HG03108 (cell line): ENCODE measurements at regions not wholly inside any gene's neighbourhood (a gene's known extent, or its start where the extent isn't known, plus 50 kb on each side); places are given as distances from the start of the nearest gene placed in this dataset.
A peak's percentile ranks its signal among the peaks of the same experiment; 100 is the strongest.
"Not testable (repeated sequence)": the region's sequence is repeated elsewhere in the genome, so short reads cannot be mapped to it uniquely, and the experiment has no call there.

Experiments
- ATAC-seq: cut with Tn5 transposase; IDR thresholded peaks from one replicate; pipeline ENCODE4 v1.9.1; 2021; ENCODE audit warnings: moderate library complexity; ENCODE audit not compliant: unreplicated experiment

- no peak for ATAC-seq
Observed at GRCh38 chr9:15047028-15047551, 136.9 kb upstream of the FREM1 start.

GRCh38 chr9:15033316-15033715, 123.1 kb upstream of the FREM1 start:
- ATAC-seq = no peak

- ATAC-seq = no peak
Observed at GRCh38 chr9:15032860-15033259, 122.6 kb upstream of the FREM1 start.

DNA sequence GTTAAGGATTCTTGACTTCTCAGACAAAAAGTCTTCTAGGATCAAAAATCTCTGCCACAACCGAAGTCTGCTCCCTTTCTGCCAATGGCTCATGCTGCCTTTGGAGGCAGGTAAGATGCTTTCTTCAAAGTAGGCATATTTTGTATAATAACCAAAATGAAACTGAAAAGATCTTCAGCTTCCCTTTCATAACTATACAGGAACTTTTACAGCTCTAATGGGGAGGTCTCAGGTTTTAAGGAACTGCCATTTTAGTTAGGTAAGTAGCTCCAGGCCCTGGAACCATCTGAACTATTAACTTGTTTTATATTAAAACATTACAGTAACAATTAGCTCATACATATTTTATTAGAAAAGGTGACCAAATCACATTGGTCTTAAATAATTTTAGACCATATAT, 110.9 kb upstream of the FREM1 start:
- ATAC-seq = no peak

DNA sequence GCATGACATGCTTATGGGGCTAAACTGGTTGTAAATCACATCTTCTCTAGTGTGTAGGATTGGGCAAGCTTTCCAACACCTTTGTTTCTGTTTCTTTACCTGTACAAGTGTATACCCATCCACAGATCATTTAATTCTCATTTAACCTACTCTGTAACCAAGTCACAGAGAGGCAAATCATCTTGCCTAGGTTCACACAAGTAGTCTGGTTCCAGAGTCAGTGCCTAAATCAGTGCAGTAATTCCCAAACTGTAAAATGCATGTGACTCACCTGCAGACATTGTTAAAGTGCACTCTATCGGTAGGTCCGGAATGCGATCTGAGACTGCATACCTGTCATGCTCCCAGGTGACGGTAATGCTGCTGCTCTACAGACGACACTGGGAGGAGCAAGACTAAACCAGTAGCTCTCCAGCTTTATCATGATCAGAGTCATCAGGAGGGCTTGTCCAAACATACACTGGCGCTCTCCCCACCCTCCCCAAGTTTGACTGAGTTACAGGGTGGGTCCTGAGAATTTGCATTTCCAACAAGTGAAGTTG, 107.9 kb upstream of the FREM1 start:
- no peak for ATAC-seq

DNA sequence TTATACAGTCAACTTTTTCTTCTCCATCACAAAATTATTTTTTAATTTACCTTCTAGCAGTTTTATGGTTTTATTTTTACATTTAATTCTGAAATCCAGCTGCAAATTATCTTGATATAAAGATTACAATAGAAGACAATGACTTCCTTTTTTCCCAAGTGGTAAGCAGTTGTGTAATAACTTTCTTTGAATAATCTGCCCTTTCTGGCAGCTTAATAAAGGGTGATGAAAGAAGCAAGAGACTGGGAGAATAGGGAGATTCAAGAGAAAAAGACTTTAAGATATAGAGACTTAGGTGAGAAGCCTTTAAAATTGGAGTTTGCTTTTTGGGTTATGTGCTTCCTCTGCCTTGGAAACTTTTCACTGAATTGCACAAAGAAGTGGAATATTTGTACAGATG, 100.4 kb upstream of the FREM1 start:
- ATAC-seq = no peak

- no peak for ATAC-seq
Observed at GRCh38 chr9:15007698-15008097, 97.5 kb upstream of the FREM1 start.

DNA sequence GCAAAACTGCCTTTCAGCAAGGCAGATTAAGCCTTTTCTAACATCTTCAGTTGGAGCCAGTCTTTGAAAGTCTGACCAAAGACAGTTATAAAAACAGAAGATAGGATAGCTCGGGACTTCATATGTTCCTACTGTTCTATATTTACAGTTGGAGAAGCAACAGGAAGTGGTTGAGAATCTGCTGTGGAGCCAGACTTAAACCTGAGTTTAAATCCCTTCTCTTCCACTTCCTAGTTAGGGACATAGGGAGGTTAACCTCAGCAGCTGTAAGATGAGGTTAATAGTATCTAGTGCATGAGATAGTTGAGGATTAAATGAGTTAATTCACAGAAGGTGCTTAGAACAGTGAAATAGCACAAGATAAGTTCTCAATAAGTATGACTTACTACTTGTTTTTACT, 84.5 kb upstream of the FREM1 start:
- no peak for ATAC-seq

GRCh38 chr9:14993901-14994554, 83.8 kb upstream of the FREM1 start:
- no peak for ATAC-seq

DNA sequence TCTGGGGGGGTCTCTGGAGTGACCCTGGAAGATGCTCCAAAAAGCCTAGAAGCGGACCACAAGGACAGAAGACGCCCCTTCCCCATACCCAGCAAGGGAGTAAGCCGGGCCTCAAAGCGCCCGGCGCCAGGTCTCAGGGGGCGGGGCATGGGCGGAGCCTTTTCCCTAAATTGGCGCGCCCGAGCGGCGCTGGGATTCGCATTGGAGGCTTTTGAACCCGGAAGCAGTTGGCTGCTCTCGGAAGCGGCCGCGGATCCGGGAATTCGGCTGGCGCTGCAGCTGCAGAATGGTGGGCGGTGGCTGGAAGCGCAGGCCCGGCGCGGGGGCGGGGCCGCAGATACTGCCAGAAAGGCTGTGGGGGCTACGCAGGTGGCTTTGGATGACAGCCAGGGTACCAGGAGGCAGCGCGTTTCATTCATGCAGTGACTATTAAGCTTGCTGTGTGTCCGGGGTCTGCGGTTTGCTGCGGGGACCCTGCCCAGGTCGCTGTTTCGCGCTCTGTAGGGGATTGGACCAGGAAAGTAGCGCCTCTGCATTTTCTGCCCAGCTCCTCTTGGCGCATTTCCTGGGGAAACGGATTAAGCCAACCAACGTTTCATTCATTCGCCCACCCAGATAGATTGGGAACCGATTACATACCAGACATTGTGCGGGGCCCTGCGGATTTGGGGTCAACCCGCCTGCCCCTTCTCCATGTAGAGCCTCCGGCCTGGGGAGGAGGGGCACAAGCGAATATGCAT, 83.0 kb upstream of the FREM1 start:
- peak; percentile 44 for ATAC-seq

DNA sequence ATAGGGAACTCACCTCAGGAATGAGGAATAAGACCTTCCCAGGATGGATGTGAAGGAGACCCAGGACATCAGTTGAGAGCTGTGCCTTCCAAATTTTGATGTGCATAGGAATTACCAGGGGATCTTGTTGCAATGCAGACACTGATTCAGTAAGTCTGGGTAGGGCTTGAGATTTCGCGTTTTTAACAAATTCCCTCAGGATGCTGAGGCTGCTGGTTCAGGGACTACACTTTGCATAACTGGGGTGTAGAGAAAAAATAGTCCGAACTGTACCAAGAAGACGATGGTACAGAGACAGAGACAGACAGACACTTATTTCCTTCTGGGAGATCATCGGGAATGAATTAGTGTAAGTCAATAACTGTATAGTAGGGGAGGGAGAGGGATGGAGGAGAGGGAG, 82.3 kb upstream of the FREM1 start:
- no peak for ATAC-seq

DNA sequence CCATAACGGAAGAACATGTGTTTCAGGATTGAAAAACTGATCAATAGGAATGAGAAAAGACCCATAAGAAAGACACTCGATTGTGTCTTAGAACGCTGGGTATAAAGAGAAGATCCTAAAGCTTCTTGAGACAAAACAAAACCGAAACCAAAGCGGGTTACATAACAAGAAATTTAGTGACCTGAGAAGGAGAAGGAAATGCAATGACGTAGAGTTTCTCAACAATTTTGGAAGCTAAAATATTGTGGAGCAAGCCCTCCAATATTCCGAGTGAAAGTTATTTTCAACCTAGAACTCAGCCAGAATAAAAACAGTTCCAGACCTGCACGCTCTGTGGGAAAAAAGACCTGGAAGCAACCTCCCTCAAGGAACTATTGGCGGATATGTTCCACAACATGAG, 81.9 kb upstream of the FREM1 start:
- no peak for ATAC-seq

- not testable (repeated sequence) for ATAC-seq
Observed at GRCh38 chr9:14990647-14991046, 80.4 kb upstream of the FREM1 start.

DNA sequence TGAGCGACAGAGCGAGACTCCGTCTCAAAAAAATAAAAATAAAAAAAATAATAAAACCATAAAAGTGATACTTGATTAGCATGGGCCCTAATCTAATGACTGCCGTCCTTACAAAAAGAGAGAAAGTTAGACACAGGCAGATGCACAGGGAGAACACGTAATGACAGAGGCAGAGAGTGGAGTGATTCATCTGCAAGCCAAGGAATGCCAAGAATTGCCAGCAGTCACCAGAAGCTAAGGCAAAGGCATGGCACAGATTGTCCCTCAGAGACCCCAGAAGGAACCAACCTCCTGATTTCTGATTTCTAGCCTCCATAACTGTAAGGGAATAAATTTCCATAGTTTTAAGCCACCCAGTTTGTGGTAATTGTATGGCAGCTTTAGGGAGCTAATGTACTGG, 79.6 kb upstream of the FREM1 start:
- no peak for ATAC-seq

GRCh38 chr9:14989336-14989735, 79.1 kb upstream of the FREM1 start:
- ATAC-seq = not testable (repeated sequence)

- no peak for ATAC-seq
Observed at GRCh38 chr9:14987858-14988257, 77.6 kb upstream of the FREM1 start.

- ATAC-seq = no peak
Observed at GRCh38 chr9:14985419-14985818, 75.2 kb upstream of the FREM1 start.

DNA sequence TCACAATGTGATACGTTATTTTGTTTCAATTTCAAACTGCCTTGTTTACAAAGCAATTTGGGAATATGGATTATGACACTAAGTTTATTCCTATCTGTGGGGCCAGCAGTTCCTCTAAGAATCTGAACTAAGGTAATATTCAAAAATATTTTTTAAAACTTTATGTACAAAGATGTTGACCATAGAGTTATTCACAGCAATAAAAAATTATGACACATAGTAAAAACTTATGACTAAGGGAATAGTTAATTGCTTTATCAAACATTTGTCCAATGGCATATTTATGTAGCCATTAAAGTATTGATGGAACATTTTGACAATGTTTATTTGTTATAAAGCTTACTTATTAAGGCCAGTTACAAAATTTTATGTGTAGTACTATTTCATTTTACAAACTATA, 73.4 kb upstream of the FREM1 start:
- ATAC-seq = no peak

DNA sequence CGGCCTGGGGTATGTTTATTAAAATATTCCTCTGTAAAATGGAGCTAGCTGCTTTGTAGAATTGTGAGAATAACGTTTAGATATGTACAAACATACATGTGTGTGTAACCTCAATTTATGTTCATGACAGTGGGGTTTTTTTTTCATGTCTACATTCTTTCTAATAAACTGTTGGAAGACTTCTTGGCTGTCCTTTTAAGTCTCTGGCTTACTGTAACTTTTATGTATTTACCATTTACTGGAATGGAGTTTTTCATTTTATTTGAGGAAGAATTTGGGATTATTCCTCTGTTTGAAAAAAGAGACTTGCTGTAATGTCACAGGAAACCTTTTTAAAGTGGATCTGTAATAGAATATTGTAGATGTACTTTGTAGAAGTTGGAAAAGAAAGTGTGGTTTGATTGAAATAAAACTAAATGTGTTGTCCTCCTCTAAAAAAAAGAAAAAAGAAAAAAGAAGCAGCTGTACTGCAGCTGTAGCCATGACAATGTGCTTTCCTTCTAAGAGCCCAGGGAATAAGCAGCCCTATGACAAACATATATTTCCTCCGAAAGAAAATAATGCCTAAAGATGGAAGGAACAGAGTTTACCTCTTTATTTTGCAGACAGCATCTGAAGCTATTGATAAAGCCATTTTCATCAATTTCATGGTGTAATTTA, 71.2 kb upstream of the FREM1 start:
- no peak for ATAC-seq

- ATAC-seq = no peak
Observed at GRCh38 chr9:14978022-14979000, 68.1 kb upstream of the FREM1 start.
